ENCODE measurements at regions not wholly inside any gene's neighbourhood (a gene's known extent, or its start where the extent isn't known, plus 50 kb on each side); places are given as distances from the start of the nearest gene placed in this dataset.

DNA sequence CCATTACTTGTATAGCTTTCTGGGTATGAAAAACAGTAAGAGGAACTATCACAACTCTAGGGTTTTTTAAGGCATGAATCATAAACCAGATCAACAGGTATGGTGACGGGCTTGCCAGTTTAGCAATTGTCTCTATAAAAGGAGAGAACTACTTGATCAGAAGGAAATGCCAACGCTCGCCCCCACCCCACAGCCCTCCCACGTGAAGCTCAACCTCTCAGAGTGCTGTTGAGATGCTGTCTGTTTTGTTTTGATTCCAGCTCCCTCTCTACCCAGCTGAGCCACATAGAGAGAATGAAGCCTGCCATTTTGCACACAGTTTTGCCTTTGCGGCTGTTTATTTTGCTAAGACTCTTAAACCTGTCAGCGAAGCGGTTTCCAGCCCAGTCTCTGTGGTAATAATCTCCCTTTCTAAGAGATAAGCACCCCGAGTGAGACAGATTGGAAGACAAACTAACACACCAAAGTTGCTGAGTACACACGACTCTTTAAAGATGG is 257.9 kb upstream of the ANKRD55 start (continued):
- TF ChIP-seq, protein P1, sequence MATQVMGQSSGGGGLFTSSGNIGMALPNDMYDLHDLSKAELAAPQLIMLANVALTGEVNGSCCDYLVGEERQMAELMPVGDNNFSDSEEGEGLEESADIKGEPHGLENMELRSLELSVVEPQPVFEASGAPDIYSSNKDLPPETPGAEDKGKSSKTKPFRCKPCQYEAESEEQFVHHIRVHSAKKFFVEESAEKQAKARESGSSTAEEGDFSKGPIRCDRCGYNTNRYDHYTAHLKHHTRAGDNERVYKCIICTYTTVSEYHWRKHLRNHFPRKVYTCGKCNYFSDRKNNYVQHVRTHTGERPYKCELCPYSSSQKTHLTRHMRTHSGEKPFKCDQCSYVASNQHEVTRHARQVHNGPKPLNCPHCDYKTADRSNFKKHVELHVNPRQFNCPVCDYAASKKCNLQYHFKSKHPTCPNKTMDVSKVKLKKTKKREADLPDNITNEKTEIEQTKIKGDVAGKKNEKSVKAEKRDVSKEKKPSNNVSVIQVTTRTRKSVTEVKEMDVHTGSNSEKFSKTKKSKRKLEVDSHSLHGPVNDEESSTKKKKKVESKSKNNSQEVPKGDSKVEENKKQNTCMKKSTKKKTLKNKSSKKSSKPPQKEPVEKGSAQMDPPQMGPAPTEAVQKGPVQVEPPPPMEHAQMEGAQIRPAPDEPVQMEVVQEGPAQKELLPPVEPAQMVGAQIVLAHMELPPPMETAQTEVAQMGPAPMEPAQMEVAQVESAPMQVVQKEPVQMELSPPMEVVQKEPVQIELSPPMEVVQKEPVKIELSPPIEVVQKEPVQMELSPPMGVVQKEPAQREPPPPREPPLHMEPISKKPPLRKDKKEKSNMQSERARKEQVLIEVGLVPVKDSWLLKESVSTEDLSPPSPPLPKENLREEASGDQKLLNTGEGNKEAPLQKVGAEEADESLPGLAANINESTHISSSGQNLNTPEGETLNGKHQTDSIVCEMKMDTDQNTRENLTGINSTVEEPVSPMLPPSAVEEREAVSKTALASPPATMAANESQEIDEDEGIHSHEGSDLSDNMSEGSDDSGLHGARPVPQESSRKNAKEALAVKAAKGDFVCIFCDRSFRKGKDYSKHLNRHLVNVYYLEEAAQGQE (IDR thresholded peaks at IDR 0.05; ENCODE audit: low read depth, low read length), result no peak
- TF ChIP-seq GABPA (IDR thresholded peaks at IDR 0.05; ENCODE audit: low read depth) (no peak), MEF2A (IDR thresholded peaks at IDR 0.05; ENCODE audit: borderline replicate concordance, low read depth) (no peak), MXI1 (IDR thresholded peaks at IDR 0.05; ENCODE audit: low read depth, low read length) (no peak), SMC3 (IDR thresholded peaks at IDR 0.05; ENCODE audit: low read depth, low read length) (no peak), EP300 (IDR thresholded peaks at IDR 0.05; ENCODE audit: borderline replicate concordance in 1 of 2, low read depth in 1 of 2, low read length in 1 of 2) (no peak), NFIC (IDR thresholded peaks at IDR 0.05; ENCODE audit: borderline replicate concordance) (no peak)
- TF ChIP-seq, protein P2, sequence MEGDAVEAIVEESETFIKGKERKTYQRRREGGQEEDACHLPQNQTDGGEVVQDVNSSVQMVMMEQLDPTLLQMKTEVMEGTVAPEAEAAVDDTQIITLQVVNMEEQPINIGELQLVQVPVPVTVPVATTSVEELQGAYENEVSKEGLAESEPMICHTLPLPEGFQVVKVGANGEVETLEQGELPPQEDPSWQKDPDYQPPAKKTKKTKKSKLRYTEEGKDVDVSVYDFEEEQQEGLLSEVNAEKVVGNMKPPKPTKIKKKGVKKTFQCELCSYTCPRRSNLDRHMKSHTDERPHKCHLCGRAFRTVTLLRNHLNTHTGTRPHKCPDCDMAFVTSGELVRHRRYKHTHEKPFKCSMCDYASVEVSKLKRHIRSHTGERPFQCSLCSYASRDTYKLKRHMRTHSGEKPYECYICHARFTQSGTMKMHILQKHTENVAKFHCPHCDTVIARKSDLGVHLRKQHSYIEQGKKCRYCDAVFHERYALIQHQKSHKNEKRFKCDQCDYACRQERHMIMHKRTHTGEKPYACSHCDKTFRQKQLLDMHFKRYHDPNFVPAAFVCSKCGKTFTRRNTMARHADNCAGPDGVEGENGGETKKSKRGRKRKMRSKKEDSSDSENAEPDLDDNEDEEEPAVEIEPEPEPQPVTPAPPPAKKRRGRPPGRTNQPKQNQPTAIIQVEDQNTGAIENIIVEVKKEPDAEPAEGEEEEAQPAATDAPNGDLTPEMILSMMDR (IDR thresholded peaks at IDR 0.05), result no peak

DNA sequence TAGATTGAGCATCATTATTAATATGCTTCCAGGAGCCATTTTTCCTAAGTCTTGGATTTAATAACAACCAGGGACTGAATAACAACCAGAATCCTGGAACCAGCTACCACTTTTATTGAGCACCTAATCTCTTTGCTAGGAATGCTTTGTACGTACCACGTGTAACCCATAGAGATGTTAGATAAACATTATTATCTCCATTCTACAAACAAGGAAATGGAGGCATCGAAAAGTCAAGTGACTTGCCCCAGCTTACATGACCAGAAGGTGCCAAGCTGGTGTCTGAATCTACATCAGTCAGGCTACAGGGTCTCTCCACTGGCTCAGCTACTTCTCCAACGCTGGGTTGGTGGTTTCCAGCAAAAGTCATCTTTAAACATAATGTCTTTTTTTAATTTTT is 256.1 kb upstream of the ANKRD55 start:
- Histone ChIP-seq H3K4me2 (no peak overlapping the region), H3K27ac (ENCODE audit: low read depth in 2 of 2, low read length in 1 of 2) (no peak overlapping the region), H2AFZ (ENCODE audit: low read depth) (no peak overlapping the region), H4K20me1 (ENCODE audit: insufficient read depth) (no peaks in the 10 kb centered on the region), H3K36me3 (replicated peaks in 1 of 2; ENCODE audit: control insufficient read depth in 1 of 2, insufficient read depth in 2 of 2, low read length in 1 of 2) (no peaks in the 10 kb centered on the region), H3K27me3 (ENCODE audit: insufficient read depth) (no peaks in the 10 kb centered on the region), H3F3A (replicated peaks; ENCODE audit: insufficient read depth) (no peaks in the 10 kb centered on the region), H3K79me2 (ENCODE audit: insufficient read depth) (no peaks in the 10 kb centered on the region), H3K9me3 (no peaks in the 10 kb centered on the region), H3K9me2 (no peaks in the 10 kb centered on the region), H3K4me3 (ENCODE audit: low read depth in 2 of 2, low read length in 1 of 2) (no peak overlapping the region), H3K4me1 (ENCODE audit: control insufficient read depth in 1 of 2, insufficient read depth in 2 of 2, low read depth in 1 of 2, low read length in 1 of 2) (peaks cover 0 to 4% of the 10 kb centered on the region in 2 experiments; a peak in 1 of 4 replicates), H3K9ac (no peak overlapping the region)
- POLR2A ChIA-PET, result no interaction called here
- TF ChIP-seq NRF1 (IDR thresholded peaks at IDR 0.05; ENCODE audit: low read depth, low read length) (no peak), TEAD4 (IDR thresholded peaks at IDR 0.05; ENCODE audit: borderline replicate concordance, insufficient read depth) (no peak), SIN3A (IDR thresholded peaks at IDR 0.05; ENCODE audit: borderline replicate concordance, low read depth, low read length) (no peak), FOXM1 (IDR thresholded peaks at IDR 0.05; ENCODE audit: low read depth) (no peak), GABPA (IDR thresholded peaks at IDR 0.05; ENCODE audit: low read depth) (no peak), POLR2AphosphoS5 (IDR thresholded peaks at IDR 0.05; ENCODE audit: low read depth, low read length) (no peak)
- DNase-seq, result no peak
- WGBS (ENCODE audit: low lambda C conversion rate), result 77% methylated on average over 4 of the region's 4 CpGs
- CTCF ChIA-PET, result no interaction called here
